Activated T-cell treated with anti-CD3 and anti-CD28 coated beads for 1 hour (primary cell): ENCODE measurements at regions not wholly inside any gene's neighbourhood (a gene's known extent, or its start where the extent isn't known, plus 50 kb on each side); places are given as distances from the start of the nearest gene placed in this dataset.
"Not testable (repeated sequence)": the region's sequence is repeated elsewhere in the genome, so short reads cannot be mapped to it uniquely, and the experiment has no call there.

Experiments used
- DNase-seq: peaks from one replicate; pipeline ENCODE4 v3.0.0-alpha.2; 2020; ENCODE audit warnings: low read depth

- no peak for DNase-seq
Measured at GRCh38 chr3:106121491-106122289, 252.9 kb upstream of the CBLB start.

DNA sequence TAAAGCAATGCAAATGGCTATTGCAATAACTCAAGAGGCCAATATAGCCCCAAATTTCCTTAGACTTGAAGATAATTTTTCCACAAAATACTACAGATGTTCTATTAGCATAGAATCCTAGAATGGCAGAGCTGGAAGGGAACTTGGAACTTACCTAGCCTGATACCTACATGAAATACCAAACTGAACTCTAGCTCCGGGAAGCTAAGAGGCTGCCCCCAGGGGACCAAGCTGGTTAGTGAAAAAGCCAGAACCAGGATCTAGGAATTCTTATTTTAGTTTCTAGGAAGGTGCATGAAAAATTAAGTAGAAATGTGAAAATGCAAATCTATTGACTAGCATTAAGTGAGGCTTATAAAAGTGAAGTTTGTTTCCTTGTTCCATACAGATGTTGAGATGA is 256.0 kb upstream of the CBLB start:
- no peak for DNase-seq

GRCh38 chr3:106125321-106125720 is 256.5 kb upstream of the CBLB start:
- no peak for DNase-seq

GRCh38 chr3:106126067-106126845 is 257.4 kb upstream of the CBLB start:
- DNase-seq: no peak

DNA sequence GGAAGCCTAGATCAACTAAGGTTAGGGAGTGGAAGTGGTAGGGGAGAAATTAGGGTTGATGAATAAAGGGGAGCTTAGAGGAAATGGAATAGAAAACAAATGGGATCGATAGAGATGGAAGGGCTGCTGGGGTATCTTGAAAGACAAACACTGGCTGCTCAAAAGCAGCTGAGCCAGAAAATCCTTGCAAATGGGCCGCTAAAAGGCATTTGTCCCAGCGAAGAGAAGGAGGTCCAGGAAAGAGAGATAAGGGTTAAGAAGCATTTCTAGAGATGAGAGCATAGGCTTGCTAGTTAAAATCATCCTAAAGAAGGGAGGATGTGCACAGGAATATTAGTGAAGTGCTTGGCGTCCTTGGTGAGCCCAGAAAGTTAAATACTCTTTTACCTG is 258.0 kb upstream of the CBLB start:
- DNase-seq: no peak

DNA sequence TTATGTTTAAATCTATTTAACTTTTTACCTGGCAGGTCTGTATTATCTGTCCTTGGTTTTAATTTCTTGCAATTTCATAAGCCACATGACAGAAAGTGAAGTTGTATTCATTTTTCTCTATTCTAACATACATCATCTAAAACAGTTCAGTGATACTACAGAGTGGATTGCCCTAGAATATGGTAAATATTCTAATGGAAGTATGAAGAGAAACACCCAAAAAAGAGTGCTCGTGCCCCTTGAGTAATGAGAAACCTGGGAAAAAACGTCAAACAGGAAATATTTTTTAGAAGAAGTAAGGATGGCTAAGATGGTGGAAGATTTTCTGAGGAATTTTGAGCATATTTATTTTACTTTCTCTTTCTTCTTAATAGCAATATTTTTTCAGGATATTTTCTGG is 261.1 kb upstream of the CBLB start:
- no peak for DNase-seq

GRCh38 chr3:106130384-106131198 is 261.8 kb upstream of the CBLB start:
- DNase-seq: no peak

DNA sequence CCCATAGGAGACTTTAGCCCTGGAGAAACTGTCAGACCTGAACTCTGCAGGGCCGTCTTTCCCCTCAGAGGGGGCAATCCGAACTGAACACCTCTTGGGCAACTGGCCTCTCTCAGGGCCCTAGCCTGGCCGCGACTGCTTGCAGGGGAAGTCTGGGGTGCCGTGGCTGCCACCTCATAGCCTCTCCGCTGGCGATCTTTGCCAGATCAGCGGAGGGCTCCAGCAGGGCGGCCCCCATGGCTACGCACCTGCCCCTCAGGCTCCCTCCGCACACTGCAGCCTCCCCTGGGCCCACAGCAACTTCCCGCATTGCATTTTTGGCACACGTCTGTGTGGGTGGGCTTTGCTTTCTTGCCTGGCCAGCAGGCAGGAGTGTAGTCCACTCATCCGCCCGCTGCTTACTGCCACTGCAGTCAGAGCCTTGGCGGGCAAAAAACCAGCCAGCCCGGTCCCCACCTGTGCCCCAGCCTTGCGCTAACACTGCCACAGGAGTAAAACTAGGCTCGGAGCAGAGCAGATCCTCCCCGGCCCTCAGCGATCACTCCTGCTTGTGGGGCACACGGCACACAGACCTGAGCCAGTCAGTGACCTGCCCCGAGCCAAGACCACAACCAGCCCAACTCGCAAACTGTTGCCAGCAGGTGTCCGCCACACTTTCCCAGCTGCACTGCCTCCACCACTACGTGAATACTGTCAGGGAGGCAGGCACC is 266.8 kb upstream of the CBLB start:
- DNase-seq: no peak

DNA sequence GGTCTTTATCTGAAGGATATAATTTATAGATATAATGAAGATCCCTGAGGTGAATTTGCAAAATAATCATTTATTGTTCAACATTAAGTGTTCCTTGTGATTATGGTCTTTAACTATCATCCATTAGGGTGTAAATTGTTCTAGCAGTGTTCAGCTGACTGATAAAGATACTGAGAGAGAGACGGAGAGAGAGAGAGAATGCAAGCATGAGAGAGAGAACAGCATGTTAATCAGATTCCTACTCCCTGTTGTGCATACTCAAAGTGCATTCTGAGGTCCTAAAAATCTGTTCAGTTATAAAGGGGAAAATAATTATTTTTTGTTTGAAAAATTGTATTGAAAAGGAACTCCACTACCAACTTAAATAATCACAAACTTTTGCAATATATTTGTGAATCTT is 271.0 kb upstream of the CBLB start:
- DNase-seq: no peak

DNA sequence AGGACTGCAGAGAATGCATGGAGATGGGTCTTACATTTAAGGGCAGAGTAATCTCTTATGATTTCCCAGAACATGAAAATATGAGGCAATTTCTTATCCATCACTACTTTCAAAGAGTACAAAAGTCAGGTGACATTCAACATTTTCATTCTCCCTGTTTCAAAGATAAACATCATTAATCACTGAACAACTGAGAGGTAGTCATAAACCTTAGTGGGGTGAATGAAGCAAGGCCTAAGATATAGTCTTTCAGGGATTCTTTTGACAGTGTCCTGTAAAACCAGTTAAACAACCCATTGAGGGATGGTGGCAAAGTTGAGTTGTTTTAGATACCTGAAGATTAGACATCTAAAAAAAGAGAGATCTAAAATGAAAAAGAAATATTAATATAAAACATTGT is 271.6 kb upstream of the CBLB start:
- no peak for DNase-seq

GRCh38 chr3:106144030-106144429 is 275.2 kb upstream of the CBLB start:
- no peak for DNase-seq

- DNase-seq: not testable (repeated sequence)
Measured at GRCh38 chr3:106148440-106149082, 279.7 kb upstream of the CBLB start.

- no peak for DNase-seq
Measured at GRCh38 chr3:106157411-106157810, 288.6 kb upstream of the CBLB start.

DNA sequence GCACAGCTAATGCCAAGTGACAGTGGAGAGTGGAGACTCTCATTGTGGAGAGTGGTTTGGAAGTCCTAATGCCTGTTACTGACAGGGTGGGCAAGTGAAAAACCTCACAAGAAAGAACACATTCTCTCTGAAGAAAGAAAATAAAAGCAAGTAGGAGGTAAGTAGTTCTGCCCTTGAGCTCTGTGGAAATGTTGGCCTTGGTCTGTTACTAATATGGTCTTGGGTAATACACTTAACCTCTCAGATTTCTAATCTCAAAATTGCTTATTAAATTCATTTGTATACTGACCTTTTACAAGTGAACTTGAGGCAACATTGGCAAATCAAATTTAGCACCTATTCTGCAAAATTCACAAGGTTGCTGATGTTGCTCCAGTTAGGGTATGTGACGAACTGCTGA is 291.6 kb upstream of the CBLB start:
- no peak for DNase-seq

DNA sequence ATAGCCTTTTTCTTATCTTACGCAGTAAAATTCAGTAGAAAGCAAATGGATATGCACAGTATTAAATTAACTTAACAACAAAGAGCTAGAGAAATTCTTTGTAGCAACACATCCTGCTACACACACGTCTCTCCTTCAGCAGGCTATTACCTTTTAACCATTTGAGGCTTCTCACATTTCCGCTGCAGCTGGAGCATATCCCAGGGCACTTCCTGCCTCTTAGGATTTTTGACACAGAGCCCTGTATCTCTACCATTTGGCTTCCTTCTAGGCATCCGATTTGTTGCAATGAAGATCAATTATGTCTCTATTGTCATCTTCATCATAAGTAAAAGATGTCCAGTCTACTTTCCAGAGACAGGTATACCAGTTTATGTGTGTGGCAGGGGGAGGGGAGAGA is 292.4 kb upstream of the CBLB start:
- DNase-seq: no peak

DNA sequence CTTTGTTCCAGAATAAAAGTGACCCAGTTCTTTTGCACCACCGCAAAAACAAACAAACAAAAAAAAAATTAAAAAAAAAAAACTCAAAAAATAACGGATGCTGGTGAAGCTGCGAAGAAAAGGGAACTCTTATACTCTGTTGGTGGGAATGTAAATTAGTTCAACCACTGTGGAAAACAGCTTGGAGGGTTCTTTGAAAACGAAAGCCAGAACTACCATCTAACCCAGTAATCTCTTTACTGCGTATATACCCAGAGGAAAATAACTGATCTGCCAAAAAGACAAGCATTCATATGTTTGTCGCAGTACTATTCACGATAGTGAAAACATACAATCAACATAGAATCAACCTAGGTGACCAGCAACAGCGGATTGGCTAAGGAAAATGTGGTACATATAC is 298.9 kb upstream of the CBLB start:
- DNase-seq: no peak

DNA sequence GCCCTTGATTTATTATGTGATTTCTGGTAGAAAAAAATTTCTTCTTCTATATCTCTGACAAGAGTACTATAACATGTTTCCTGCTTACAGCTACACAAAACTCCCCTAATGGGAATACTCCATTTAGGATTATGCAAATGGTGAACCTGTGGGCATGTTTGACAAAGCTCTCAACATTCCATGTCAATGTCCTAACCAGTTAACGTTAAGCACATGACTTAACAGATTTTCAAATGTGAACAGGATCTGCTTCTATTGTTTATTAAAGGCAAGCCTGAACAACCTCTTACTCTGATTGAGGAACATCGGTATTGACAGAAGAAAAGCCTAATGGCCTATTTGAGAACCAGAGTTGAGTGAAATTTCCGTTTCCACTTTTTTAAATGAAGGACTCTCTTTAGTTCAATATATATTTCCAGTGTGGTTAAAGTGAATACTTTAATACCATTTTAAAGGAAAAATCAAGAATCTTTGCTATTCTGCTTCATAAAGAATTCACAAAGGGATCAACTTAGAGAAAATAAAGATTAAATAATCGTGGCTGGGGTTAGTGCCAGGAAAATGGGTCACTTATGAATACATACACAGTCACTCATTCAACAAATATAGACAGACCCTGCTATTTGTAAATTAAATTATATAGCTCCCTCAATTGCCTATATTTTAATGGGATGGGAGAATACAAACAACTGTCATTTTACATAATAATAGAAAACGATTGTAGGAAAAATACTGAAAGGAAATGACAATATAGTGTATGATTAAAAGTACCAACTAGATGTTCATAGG is 300.3 kb upstream of the CBLB start:
- DNase-seq: no peak

- DNase-seq: no peak
Measured at GRCh38 chr3:106170636-106171035, 301.8 kb upstream of the CBLB start.

GRCh38 chr3:106172101-106172500 is 303.3 kb upstream of the CBLB start:
- DNase-seq: no peak

- DNase-seq: no peak
Measured at GRCh38 chr3:106172780-106173179, 304.0 kb upstream of the CBLB start.

DNA sequence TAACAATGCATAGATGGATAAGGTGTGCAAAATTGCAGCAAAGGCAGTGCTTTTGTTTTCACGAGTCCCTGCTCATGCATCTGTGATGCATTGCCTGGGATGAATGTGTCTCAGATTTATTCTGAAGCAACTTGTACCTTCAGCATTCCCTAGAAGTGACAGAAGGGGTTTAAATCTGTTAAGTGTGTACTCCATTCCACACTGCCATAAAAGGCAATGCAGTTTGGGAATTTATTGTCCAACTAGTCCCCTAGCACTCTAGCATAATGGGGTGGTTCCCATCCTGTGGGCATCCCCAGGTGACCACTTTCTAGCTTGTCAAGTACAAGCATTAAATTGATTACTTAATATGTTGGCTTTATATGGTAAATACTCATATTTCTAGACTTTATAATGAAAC is 306.5 kb upstream of the CBLB start:
- DNase-seq: no peak
